CD14-positive monocyte (primary cell): ENCODE measurements at regions not wholly inside any gene's neighbourhood (a gene's known extent, or its start where the extent isn't known, plus 50 kb on each side); places are given as distances from the start of the nearest gene placed in this dataset.
A peak's percentile ranks its signal among the peaks of the same experiment; 100 is the strongest.

ENCODE experiments used
- DNase-seq, 3 donors: peaks; one replicate each; pipeline ENCODE4 v3.0.0-alpha.2; 2011 to 2022
- H2AFZ ChIP-seq: 2 replicates; pipeline ENCODE4 v1.6.0; 2012; ENCODE audit warnings: mild to moderate bottlenecking, low read depth, low read length, inconsistent platforms; ENCODE audit not compliant: insufficient read depth, poor library complexity, severe bottlenecking
- H3K27ac ChIP-seq, 2 donors: 1 replicate in 1 of 2; 2 replicates in 1 of 2; pipeline ENCODE4 v1.5.1; 2012 to 2013; ENCODE audit warnings: low read length in 2 of 2, control low read depth in 1 of 2, inconsistent platforms in 1 of 2, low read depth in 1 of 2, mild to moderate bottlenecking in 1 of 2
- H3K27me3 ChIP-seq, 2 donors: one replicate each; pipeline versions ENCODE4 v1.6.0 to v1.6.1; 2011 to 2013; ENCODE audit warnings: low read length in 2 of 2; ENCODE audit not compliant: control insufficient read depth in 2 of 2, insufficient read depth in 2 of 2
- H3K36me3 ChIP-seq, 2 donors: replicated peaks in 1 of 2; 1 replicate in 1 of 2; 2 replicates in 1 of 2; pipeline versions ENCODE4 v1.5.1 to v1.6.1; 2012 to 2013; ENCODE audit warnings: low read length in 2 of 2, control low read depth in 1 of 2, inconsistent platforms in 1 of 2, mild to moderate bottlenecking in 1 of 2; ENCODE audit not compliant: insufficient read depth in 2 of 2, control insufficient read depth in 1 of 2
- H3K4me1 ChIP-seq, 2 donors: 1 replicate in 1 of 2; 2 replicates in 1 of 2; pipeline versions ENCODE4 v1.5.1 to v1.6.1; 2012 to 2013; ENCODE audit warnings: low read length in 2 of 2, control low read depth in 1 of 2, inconsistent platforms in 1 of 2, mild to moderate bottlenecking in 1 of 2, moderate library complexity in 1 of 2; ENCODE audit not compliant: insufficient read depth in 2 of 2, control insufficient read depth in 1 of 2
- H3K4me2 ChIP-seq: replicated peaks from 2 replicates; pipeline ENCODE3; 2012; ENCODE audit warnings: low read length, moderate library complexity, mild to moderate bottlenecking; ENCODE audit not compliant: poor library complexity, severe bottlenecking; ENCODE audit errors: extremely low read depth
- H3K4me3 ChIP-seq, 3 experiments: fragments of 200-600 bp in 1 of 3; sonication (generic) in 1 of 3; replicated peaks in 1 of 3; 1 replicate in 2 of 3; 2 replicates in 1 of 3; pipeline ENCODE4 v1.5.1; 2011 to 2013; ENCODE audit warnings: low read length in 3 of 3, mild to moderate bottlenecking in 3 of 3, control low read depth in 2 of 3, low read depth in 2 of 3, inconsistent platforms in 1 of 3, moderate library complexity in 1 of 3
- H3K79me2 ChIP-seq: 2 replicates; pipeline ENCODE4 v1.6.0; 2012; ENCODE audit warnings: mild to moderate bottlenecking, control low read depth, inconsistent platforms, low read length, moderate library complexity; ENCODE audit not compliant: insufficient read depth
- H3K9ac ChIP-seq: 2 replicates; pipeline ENCODE4 v1.6.0; 2017; ENCODE audit warnings: low read length, mild to moderate bottlenecking; ENCODE audit not compliant: insufficient read depth, poor library complexity, severe bottlenecking
- H3K9me3 ChIP-seq, 2 donors: replicated peaks in 1 of 2; 1 replicate in 1 of 2; 2 replicates in 1 of 2; pipeline versions ENCODE4 v1.5.1 to v1.6.1; 2012 to 2013; ENCODE audit warnings: low read length in 2 of 2, control low read depth in 1 of 2; ENCODE audit not compliant: control insufficient read depth in 1 of 2, insufficient read depth in 1 of 2
- H4K20me1 ChIP-seq: 2 replicates; pipeline ENCODE4 v1.6.0; 2012; ENCODE audit warnings: mild to moderate bottlenecking, low read length, control low read depth, moderate library complexity; ENCODE audit not compliant: insufficient read depth
- H3K27ac Mint-ChIP-seq, 7 donors: one replicate each; pipeline ENCODE4 v1.8.0; 2020; ENCODE audit warnings: mild to moderate bottlenecking in 7 of 7, mixed read lengths in 7 of 7, moderate library complexity in 6 of 7, inconsistent platforms in 2 of 7
- H3K27me3 Mint-ChIP-seq, 3 donors: one replicate each; pipeline ENCODE4 v1.8.0; 2021 to 2022; ENCODE audit warnings: low read depth in 3 of 3, mild to moderate bottlenecking in 3 of 3, mixed read lengths in 3 of 3, moderate library complexity in 3 of 3, inconsistent platforms in 1 of 3
- H3K36me3 Mint-ChIP-seq, 2 donors: one replicate each; pipeline ENCODE4 v1.8.0; 2020; ENCODE audit warnings: mixed read lengths in 2 of 2, inconsistent platforms in 1 of 2, mild to moderate bottlenecking in 1 of 2
- H3K4me1 Mint-ChIP-seq: one replicate; pipeline ENCODE4 v1.8.0; 2020; ENCODE audit warnings: mild to moderate bottlenecking, mixed read lengths
- H3K4me3 Mint-ChIP-seq, 2 donors: one replicate each; pipeline ENCODE4 v1.8.0; 2020; ENCODE audit warnings: mild to moderate bottlenecking in 2 of 2, mixed read lengths in 2 of 2, moderate library complexity in 1 of 2
- H3K9me3 Mint-ChIP-seq, 7 donors: one replicate each; pipeline ENCODE4 v1.8.0; 2020 to 2022; ENCODE audit warnings: mixed read lengths in 7 of 7, mild to moderate bottlenecking in 6 of 7, moderate library complexity in 6 of 7, inconsistent platforms in 2 of 7
- CTCF ChIP-seq: fragments of 200-600 bp; IDR thresholded peaks from one replicate; pipeline ENCODE4 v1.8.0; 2022; ENCODE audit warnings: antibody characterized with exemption, mild to moderate bottlenecking
- WGBS: methylation state at CpG from one replicate; pipeline ENCODE4 v1.1.5; 2013; ENCODE audit warnings: missing lambda C conversion rate; ENCODE audit not compliant: insufficient coverage; 5-methylcytosine and 5-hydroxymethylcytosine counted together
- intact Hi-C, 2 donors: fragments of 100-400 bp; cut with micrococcal nuclease; formaldehyde crosslinking; loops; one replicate each; pipeline versions ENCODE4 v1.15.0 to v1.15.1; 2023

- DNase-seq: no peak
- no peaks in the 10 kb centered on the region for H3K36me3 ChIP-seq
- intact Hi-C loops: no loop called here
- H3K4me3 ChIP-seq: no peak overlapping the region
- H3K4me2 ChIP-seq: no peak overlapping the region
- no peak overlapping the region for H3K4me3 Mint-ChIP-seq
- no peak overlapping the region for H3K27ac ChIP-seq
- no peaks in the 10 kb centered on the region for H3K9me3 ChIP-seq
- no peaks in the 10 kb centered on the region for H3K27me3 ChIP-seq
- peaks cover 16% of the 10 kb centered on the region for H3K4me1 Mint-ChIP-seq
- H3K4me1 ChIP-seq: peaks cover 11% of the 10 kb centered on the region in 2 donors
- H3K79me2 ChIP-seq: no peaks in the 10 kb centered on the region
- H3K9me3 Mint-ChIP-seq: peaks cover 0 to 3% (median 0%) of the 10 kb centered on the region in 7 donors
- TF ChIP-seq CTCF: no peak
- H3K27me3 Mint-ChIP-seq: peaks cover 0 to 4% (median 2%) of the 10 kb centered on the region in 3 donors
- no peaks in the 10 kb centered on the region for H3K36me3 Mint-ChIP-seq
- H2AFZ ChIP-seq: no peak overlapping the region
- no peaks in the 10 kb centered on the region for H4K20me1 ChIP-seq
- no CpG with 5 or more reads among the region's 1 CpG for WGBS
- no peak overlapping the region for H3K9ac ChIP-seq
- H3K27ac Mint-ChIP-seq: no peak overlapping the region
These were observed 676.9 kb downstream of the ADCYAP1 start for GRCh38 chr18:1581581-1581980.

- Mint-ChIP-seq H3K4me1 (no peaks in the 10 kb centered on the region), H3K4me3 (no peak overlapping the region), H3K9me3 (no peaks in the 10 kb centered on the region), H3K27ac (no peak overlapping the region), H3K36me3 (no peaks in the 10 kb centered on the region), H3K27me3 (peaks cover 0 to 7% (median 2%) of the 10 kb centered on the region in 3 donors)
- WGBS: 17% methylated on average over 1 of the region's 7 CpGs
- intact Hi-C loops: no loop called here
- Histone ChIP-seq H3K27me3 (no peaks in the 10 kb centered on the region), H3K4me3 (no peak overlapping the region), H3K4me1 (no peaks in the 10 kb centered on the region), H2AFZ (no peak overlapping the region), H3K4me2 (no peak overlapping the region), H3K9ac (no peak overlapping the region), H3K36me3 (no peaks in the 10 kb centered on the region), H3K79me2 (no peaks in the 10 kb centered on the region), H3K27ac (no peak overlapping the region), H4K20me1 (no peaks in the 10 kb centered on the region), H3K9me3 (no peaks in the 10 kb centered on the region)
- peak; percentile 80 for TF ChIP-seq CTCF
- peak; percentile 3 to 30 (median 22) for DNase-seq
These were observed 681.3 kb downstream of the ADCYAP1 start for GRCh38 chr18:1585881-1586488.
